ENCODE measurements at regions not wholly inside any gene's neighbourhood (a gene's known extent, or its start where the extent isn't known, plus 50 kb on each side); places are given as distances from the start of the nearest gene placed in this dataset.
"Not testable (repeated sequence)": the region's sequence is repeated elsewhere in the genome, so short reads cannot be mapped to it uniquely, and the experiment has no call there.

GRCh38 chr10:93127642-93128215, 54.0 kb downstream of the CYP26A1 start:
- ATAC-seq (ENCODE audit: low read depth); POLR2A ChIA-PET; DNase-seq; H3K36me3 Mint-ChIP-seq (ENCODE audit: low read depth); intact Hi-C loops (cut with micrococcal nuclease); H3K4me3 Mint-ChIP-seq; H3K27ac Mint-ChIP-seq: not testable (repeated sequence)
- Mint-ChIP-seq H3K9me3 (peaks cover 11% of the 10 kb centered on the region), H3K27me3 (peaks cover 12% of the 10 kb centered on the region), H3K4me1 (peaks cover 31% of the 10 kb centered on the region)
- CTCF ChIA-PET, result interaction anchor here (1.8 kb wide), 1 partner anchor 12 kb away, joined by 6 read pairs; no protein-coding TSS in a partner anchor

GRCh38 chr10:93131986-93132385, 58.3 kb downstream of the CYP26A1 start:
- Mint-ChIP-seq H3K27me3 (peaks cover 16% of the 10 kb centered on the region), H3K4me3 (no peak overlapping the region), H3K4me1 (no peaks in the 10 kb centered on the region), H3K27ac (no peak overlapping the region), H3K36me3 (ENCODE audit: low read depth) (no peaks in the 10 kb centered on the region), H3K9me3 (peaks cover 2% of the 10 kb centered on the region)
- TF ChIP-seq CTCF (IDR thresholded peaks at IDR 0.05), result no peak
- CTCF ChIA-PET, result no interaction called here
- ATAC-seq (ENCODE audit: low read depth), result no peak
- intact Hi-C loops (cut with micrococcal nuclease), result no loop called here
- no peak for DNase-seq
- POLR2A ChIA-PET, result no interaction called here

DNA sequence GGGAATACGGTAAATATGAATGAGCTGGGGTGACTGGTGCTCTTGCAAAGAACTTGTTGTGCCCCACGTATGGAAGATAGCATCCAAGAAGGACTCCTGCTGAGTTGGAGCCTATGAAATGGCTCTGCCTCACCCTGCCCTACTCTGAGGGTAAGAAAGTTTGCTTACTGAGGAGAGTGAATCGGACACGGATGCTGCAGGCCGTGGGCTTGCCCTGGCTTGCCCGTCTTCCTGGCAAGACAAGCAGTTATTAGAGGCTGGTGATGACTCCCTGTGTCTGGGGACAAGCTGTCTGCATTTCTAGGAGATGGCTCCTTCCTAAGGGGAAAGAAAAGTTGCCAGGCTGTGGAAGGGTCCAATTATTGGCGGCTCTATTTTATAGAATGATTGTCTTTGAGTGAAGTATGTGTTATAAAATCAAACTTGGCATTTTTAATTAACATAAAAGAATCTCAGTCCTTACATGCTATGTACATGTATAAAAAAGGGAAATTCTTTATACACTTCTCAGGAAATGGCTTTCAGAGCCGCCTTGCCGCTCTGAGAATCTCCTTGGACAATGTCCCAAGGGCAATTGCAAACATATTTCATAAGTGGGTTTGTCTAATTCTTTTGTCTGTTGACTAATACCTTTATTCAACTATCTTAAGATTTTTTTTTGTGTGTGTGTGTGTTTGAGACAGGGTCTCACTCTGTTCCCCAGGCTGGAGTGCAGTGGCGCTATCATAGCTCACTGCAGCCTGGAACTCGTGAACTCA, 64.6 kb downstream of the CYP26A1 start:
- peaks cover 6% of the 10 kb centered on the region for H3K27me3 Mint-ChIP-seq
- no peak overlapping the region for H3K4me3 Mint-ChIP-seq
- ChIA-PET POLR2A (no interaction called here), CTCF (no interaction called here)
- intact Hi-C loops (cut with micrococcal nuclease), result no loop called here
- ATAC-seq (ENCODE audit: low read depth) (no peak), DNase-seq (no peak)
- H3K27ac Mint-ChIP-seq, result no peak overlapping the region
- no peaks in the 10 kb centered on the region for H3K9me3 Mint-ChIP-seq
- no peak for TF ChIP-seq CTCF (IDR thresholded peaks at IDR 0.05)
- no peaks in the 10 kb centered on the region for H3K36me3 Mint-ChIP-seq (ENCODE audit: low read depth)
- no peaks in the 10 kb centered on the region for H3K4me1 Mint-ChIP-seq

GRCh38 chr10:93139059-93139655, 65.5 kb downstream of the CYP26A1 start:
- H3K36me3 Mint-ChIP-seq (ENCODE audit: low read depth), result no peaks in the 10 kb centered on the region
- ATAC-seq (ENCODE audit: low read depth) (no peak), DNase-seq (no peak)
- POLR2A ChIA-PET, result no interaction called here
- H3K27ac Mint-ChIP-seq, result no peak overlapping the region
- TF ChIP-seq CTCF (IDR thresholded peaks at IDR 0.05), result no peak
- peaks cover 1% of the 10 kb centered on the region for H3K27me3 Mint-ChIP-seq
- CTCF ChIA-PET, result no interaction called here
- no peaks in the 10 kb centered on the region for H3K9me3 Mint-ChIP-seq
- no peak overlapping the region for H3K4me3 Mint-ChIP-seq
- intact Hi-C loops (cut with micrococcal nuclease), result no loop called here
- H3K4me1 Mint-ChIP-seq, result no peaks in the 10 kb centered on the region

- intact Hi-C loops (cut with micrococcal nuclease), result no loop called here
- H3K4me3 Mint-ChIP-seq, result no peak overlapping the region
- DNase-seq, result no peak
- H3K27me3 Mint-ChIP-seq, result peaks cover 7% of the 10 kb centered on the region
- ChIA-PET POLR2A (no interaction called here), CTCF (no interaction called here)
- H3K36me3 Mint-ChIP-seq (ENCODE audit: low read depth), result no peaks in the 10 kb centered on the region
- ATAC-seq (ENCODE audit: low read depth), result no peak
- no peak overlapping the region for H3K27ac Mint-ChIP-seq
- H3K9me3 Mint-ChIP-seq, result no peaks in the 10 kb centered on the region
- TF ChIP-seq CTCF (IDR thresholded peaks at IDR 0.05), result no peak
- H3K4me1 Mint-ChIP-seq, result no peaks in the 10 kb centered on the region
These were observed 68.8 kb downstream of the CYP26A1 start for GRCh38 chr10:93142534-93142933.
